ENCODE measurements at regions not wholly inside any gene's neighbourhood (a gene's known extent, or its start where the extent isn't known, plus 50 kb on each side); places are given as distances from the start of the nearest gene placed in this dataset.

DNA sequence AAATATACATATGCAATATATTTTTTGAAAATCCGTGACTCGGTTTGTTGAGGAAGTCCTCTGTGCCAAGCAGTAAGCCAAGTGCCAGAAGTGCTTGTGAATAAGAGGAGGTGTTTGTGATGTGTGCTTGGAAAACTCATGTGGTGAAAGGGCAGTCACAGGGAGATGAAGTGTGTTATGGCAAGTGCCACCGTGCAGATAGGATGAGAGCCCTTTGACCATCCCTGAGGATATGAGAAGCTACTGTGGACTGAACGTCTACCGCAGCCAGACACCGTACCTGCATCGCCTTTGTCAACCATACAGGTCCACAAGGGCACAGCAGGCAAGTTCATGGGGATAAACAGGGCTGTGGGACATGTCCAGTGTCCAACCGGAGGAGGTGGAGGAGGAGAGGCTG, 288.9 kb upstream of the MYT1L start:
- Histone ChIP-seq H3K4me3 (no peak overlapping the region), H3K9me3 (no peaks in the 10 kb centered on the region), H3K27ac (no peak overlapping the region), H3K4me1 (no peaks in the 10 kb centered on the region), H3K27me3 (no peaks in the 10 kb centered on the region), H3K36me3 (no peaks in the 10 kb centered on the region)
- intact Hi-C loops (cut with DNase I), result no loop called here
- TF ChIP-seq, protein P1, sequence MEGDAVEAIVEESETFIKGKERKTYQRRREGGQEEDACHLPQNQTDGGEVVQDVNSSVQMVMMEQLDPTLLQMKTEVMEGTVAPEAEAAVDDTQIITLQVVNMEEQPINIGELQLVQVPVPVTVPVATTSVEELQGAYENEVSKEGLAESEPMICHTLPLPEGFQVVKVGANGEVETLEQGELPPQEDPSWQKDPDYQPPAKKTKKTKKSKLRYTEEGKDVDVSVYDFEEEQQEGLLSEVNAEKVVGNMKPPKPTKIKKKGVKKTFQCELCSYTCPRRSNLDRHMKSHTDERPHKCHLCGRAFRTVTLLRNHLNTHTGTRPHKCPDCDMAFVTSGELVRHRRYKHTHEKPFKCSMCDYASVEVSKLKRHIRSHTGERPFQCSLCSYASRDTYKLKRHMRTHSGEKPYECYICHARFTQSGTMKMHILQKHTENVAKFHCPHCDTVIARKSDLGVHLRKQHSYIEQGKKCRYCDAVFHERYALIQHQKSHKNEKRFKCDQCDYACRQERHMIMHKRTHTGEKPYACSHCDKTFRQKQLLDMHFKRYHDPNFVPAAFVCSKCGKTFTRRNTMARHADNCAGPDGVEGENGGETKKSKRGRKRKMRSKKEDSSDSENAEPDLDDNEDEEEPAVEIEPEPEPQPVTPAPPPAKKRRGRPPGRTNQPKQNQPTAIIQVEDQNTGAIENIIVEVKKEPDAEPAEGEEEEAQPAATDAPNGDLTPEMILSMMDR (IDR thresholded peaks at IDR 0.05), result no peak
- no peak for DNase-seq
- ATAC-seq, result no peak

DNA sequence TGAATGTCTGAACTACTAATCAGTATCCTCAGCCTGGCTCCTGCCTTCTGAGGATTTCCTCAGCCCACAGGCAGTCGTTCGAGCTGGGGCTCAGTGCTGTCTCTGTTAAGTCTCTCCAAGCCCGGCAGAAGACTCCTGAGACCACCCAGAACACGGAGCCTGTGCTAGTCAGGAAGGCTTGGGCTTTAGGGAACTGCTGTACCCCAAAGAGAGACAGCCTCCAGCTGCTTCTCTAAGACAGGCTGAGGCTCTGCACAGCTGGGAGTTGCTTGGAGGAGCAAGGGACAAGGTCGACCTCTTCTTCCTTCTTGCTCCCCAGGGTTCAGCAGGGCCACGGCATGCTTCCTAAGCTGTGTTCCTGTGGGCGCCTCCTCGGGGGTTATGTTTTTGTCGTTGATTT, 283.4 kb upstream of the MYT1L start:
- H3K4me1 ChIP-seq, result no peaks in the 10 kb centered on the region
- no peaks in the 10 kb centered on the region for H3K36me3 ChIP-seq
- H3K27me3 ChIP-seq, result no peaks in the 10 kb centered on the region
- no peaks in the 10 kb centered on the region for H3K9me3 ChIP-seq
- H3K4me3 ChIP-seq, result no peak overlapping the region
- no peak for ATAC-seq
- DNase-seq, result no peak
- H3K27ac ChIP-seq, result no peak overlapping the region
- TF ChIP-seq, protein P1 (IDR thresholded peaks at IDR 0.05), result no peak
- intact Hi-C loops (cut with DNase I), result no loop called here

DNA sequence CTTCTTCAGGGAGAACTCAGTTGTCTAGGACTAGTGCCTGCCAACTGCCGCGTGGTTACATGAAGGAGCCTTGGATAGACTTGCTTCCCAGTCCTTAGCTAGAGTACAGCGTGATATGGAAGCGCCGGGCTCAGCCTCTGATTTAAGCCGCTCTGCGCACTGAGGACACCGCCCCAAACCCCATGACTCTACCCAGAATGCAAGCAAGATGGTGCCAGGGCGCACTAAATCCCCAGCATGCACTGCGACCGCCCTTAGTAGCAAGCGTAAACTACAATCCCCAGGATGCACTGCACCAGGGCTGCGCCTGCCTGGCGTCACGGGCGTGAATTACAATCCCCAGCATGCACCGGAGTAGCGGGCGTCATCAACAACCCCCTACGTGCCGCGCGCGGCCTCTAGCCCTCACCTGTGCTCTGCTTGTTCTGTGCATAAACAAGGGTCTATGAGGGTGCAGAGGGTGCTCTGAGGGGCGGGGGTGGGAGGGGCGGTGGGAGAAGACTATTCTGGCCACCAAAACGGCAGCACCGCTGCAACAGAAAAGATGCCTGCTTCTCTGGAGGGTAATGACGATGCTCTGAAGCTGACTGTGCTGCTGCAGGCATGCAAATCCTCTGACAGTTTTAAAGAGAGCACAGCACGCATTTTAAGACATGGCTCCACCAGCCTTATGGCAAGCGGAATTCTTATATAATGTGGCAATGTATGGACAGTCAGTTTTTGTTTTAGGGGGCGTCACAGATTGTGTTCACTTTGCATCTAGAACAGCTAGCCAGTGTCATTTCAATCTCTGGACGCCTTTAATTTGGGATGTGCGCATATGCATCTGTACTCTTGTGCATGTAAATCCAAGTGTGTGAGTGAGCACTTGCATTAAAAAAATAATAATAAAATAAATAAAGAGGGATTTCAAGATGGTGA, 282.5 kb upstream of the MYT1L start:
- ATAC-seq, result peak; percentile 100
- Histone ChIP-seq H3K9me3 (no peaks in the 10 kb centered on the region), H3K4me1 (no peaks in the 10 kb centered on the region), H3K27me3 (no peaks in the 10 kb centered on the region), H3K27ac (peak overlapping the region; percentile 70), H3K4me3 (peak overlapping the region; percentile 48), H3K36me3 (no peaks in the 10 kb centered on the region)
- intact Hi-C loops (cut with DNase I), result no loop called here
- TF ChIP-seq, protein P1 (IDR thresholded peaks at IDR 0.05), result no peak
- DNase-seq, result peak; percentile 93

DNA sequence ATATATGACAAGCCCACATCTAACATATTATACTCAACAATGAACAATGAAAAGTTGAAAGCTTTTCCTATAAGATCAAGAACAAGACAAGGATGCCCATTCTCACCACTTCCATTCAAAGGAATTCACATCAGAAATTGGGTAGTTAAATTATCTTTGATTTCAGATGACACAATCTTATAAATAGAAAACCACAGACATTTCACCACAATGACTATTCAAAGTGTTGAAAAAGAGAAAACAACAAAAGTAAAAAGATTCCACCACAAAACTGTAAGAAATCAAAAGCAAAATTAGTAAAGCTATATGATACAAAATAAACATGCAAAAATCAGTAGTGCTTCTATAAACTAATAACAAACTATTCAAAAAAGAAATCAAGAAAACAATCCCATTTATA, 279.7 kb upstream of the MYT1L start:
- no peak overlapping the region for H3K4me3 ChIP-seq
- no peaks in the 10 kb centered on the region for H3K9me3 ChIP-seq
- ATAC-seq (no peak), DNase-seq (no peak)
- intact Hi-C loops (cut with DNase I), result no loop called here
- H3K27ac ChIP-seq, result no peak overlapping the region
- H3K27me3 ChIP-seq, result no peaks in the 10 kb centered on the region
- H3K36me3 ChIP-seq, result no peaks in the 10 kb centered on the region
- H3K4me1 ChIP-seq, result no peaks in the 10 kb centered on the region
- TF ChIP-seq, protein P1 (IDR thresholded peaks at IDR 0.05), result no peak

DNA sequence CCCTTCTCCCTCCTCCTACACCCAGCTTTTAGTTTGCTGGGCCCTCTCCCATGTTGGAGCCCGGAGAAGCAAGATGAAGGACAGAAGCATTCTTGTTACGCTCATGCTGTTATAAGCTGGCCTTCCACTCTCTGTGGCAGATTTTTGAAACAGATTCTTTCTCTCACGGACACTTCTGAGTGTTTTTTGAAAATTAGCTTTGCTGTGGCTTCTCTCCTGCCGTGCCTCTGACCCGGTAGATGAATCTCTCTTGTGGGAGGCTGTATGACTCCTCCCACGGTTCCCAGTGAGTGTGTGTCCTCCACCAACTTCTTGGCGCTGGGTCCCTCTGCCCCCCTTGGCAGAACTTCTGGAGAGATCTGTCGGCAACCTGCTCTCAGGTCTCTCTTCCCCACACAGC, 269.3 kb upstream of the MYT1L start:
- TF ChIP-seq, protein P1 (IDR thresholded peaks at IDR 0.05), result no peak
- H3K4me3 ChIP-seq, result no peak overlapping the region
- no peaks in the 10 kb centered on the region for H3K9me3 ChIP-seq
- no peaks in the 10 kb centered on the region for H3K36me3 ChIP-seq
- DNase-seq (no peak), ATAC-seq (peak; percentile 27)
- intact Hi-C loops (cut with DNase I), result no loop called here
- peaks cover 6% of the 10 kb centered on the region for H3K27me3 ChIP-seq
- no peak overlapping the region for H3K27ac ChIP-seq
- no peaks in the 10 kb centered on the region for H3K4me1 ChIP-seq

Data from upper lobe of right lung (tissue), 1 donor.